ENCODE measurements at regions not wholly inside any gene's neighbourhood (a gene's known extent, or its start where the extent isn't known, plus 50 kb on each side); places are given as distances from the start of the nearest gene placed in this dataset.
"Not testable (repeated sequence)": the region's sequence is repeated elsewhere in the genome, so short reads cannot be mapped to it uniquely, and the experiment has no call there.

- TF ChIP-seq YY1 (IDR thresholded peaks at IDR 0.05; ENCODE audit: insufficient read depth, insufficient read length); ZNF274 (IDR thresholded peaks at IDR 0.05; ENCODE audit: low read depth, low read length); SUZ12 (IDR thresholded peaks at IDR 0.05; ENCODE audit: extremely low read depth, insufficient read depth, insufficient read length): not testable (repeated sequence)
Measured at GRCh38 chr6:2597457-2597856, 153.3 kb downstream of the MYLK4 start.

Measured in NT2/D1 (cell line).